A549 (cell line): ENCODE measurements at regions not wholly inside any gene's neighbourhood (a gene's known extent, or its start where the extent isn't known, plus 50 kb on each side); places are given as distances from the start of the nearest gene placed in this dataset.
A peak's percentile ranks its signal among the peaks of the same experiment; 100 is the strongest.

Source experiments
- CEBPB ChIP-seq, 2 experiments: fragments of >200 bp in 1 of 2; sonication (Bioruptor Twin) in 1 of 2; formaldehyde crosslinking in 1 of 2; IDR thresholded peaks; 2 replicates each; pipeline ENCODE4 v1.6.1; 2012 to 2016
- CHD4 ChIP-seq: fragments of 200-600 bp; sonication (generic); IDR thresholded peaks from 2 replicates; pipeline ENCODE4 v1.6.1; 2016; ENCODE audit warnings: antibody characterized with exemption, mild to moderate bottlenecking, borderline replicate concordance
- EP300 ChIP-seq, 2 experiments: fragments of >200 bp; sonication (Bioruptor Twin); formaldehyde crosslinking; IDR thresholded peaks; 2 replicates in 1 of 2; 3 replicates in 1 of 2; pipeline ENCODE4 v1.6.1; 2016 to 2017
- JUN ChIP-seq, 2 experiments: fragments of >200 bp; sonication (Bioruptor Twin); formaldehyde crosslinking; IDR thresholded peaks; 2 replicates in 1 of 2; 3 replicates in 1 of 2; pipeline ENCODE4 v1.6.1; 2016 to 2017
- NR3C1 ChIP-seq: fragments of >200 bp; sonication (Bioruptor Twin); formaldehyde crosslinking; IDR thresholded peaks from 3 replicates; pipeline ENCODE4 v1.6.1; 2017
- PHF8 ChIP-seq: fragments of 200-600 bp; sonication (generic); IDR thresholded peaks from 2 replicates; pipeline ENCODE4 v1.6.1; 2016; ENCODE audit warnings: low read depth, mild to moderate bottlenecking, antibody characterized with exemption, moderate library complexity, borderline replicate concordance
- POLR2A ChIP-seq: IDR thresholded peaks from 2 replicates; pipeline ENCODE4 v1.6.1; 2012; ENCODE audit warnings: mild to moderate bottlenecking, low read length
- POLR2AphosphoS2 ChIP-seq: conservative IDR thresholded peaks from 2 replicates; pipeline ENCODE4 v1.6.1; 2012; ENCODE audit warnings: low read length, improper control_type of control experiment, inconsistent platforms
- TP53 ChIP-seq: fragments of 250-450 bp; sonication (Bioruptor Pico); IDR thresholded peaks from 2 replicates; pipeline ENCODE4 v1.5.0; 2021; ENCODE audit warnings: mild to moderate bottlenecking, moderate library complexity
- TF ChIP-seq, protein P1 (sequence below): IDR thresholded peaks from 2 replicates; pipeline ENCODE4 v1.6.1; 2012
- TF ChIP-seq, protein P2 (sequence below): fragments of >200 bp; sonication (Bioruptor Twin); formaldehyde crosslinking; IDR thresholded peaks from 3 replicates; pipeline ENCODE4 v1.5.1; 2016
- TF ChIP-seq, protein P3 (sequence below): fragments of 150-350 bp; IDR thresholded peaks from 2 replicates; pipeline ENCODE4 v1.6.1; 2014; ENCODE audit warnings: low read depth, mild to moderate bottlenecking, low read length

DNA sequence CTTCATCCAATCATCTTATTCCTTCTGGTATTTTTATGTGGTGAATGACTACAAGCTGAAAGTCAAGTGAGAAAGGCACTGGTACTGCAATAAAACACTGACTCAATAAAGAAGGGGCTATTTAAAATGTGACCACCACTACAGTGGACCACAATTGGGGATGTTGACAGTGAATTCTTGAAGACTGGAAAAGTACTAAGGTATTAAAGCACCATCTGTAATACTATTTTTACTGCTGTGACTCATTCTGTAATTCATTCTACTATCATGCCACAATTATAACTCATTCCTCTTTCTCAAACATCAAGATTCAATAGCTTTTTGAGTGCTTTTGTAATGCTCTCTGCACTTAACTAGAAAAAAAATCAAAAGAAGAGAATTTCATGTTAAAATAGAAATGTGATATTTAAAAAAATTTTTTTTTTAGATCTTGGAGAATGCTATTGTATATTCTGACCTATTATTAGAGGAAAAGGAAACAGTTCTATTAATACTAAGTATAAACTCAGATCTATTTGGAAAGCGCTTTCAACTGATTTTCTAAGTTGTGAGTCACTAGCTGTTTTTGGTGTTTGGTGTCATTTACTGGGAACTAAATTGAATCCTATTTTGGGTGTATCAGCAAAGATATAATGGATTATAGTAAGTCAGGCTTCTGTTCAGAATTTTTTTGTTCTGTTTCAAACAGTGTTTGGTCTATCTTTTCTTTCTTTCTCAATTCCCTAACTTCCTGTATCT lies 104.7 kb upstream of the TMEM170B start:
- TF ChIP-seq, protein P1, sequence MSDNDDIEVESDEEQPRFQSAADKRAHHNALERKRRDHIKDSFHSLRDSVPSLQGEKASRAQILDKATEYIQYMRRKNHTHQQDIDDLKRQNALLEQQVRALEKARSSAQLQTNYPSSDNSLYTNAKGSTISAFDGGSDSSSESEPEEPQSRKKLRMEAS = no peak
- TF ChIP-seq, protein P2, sequence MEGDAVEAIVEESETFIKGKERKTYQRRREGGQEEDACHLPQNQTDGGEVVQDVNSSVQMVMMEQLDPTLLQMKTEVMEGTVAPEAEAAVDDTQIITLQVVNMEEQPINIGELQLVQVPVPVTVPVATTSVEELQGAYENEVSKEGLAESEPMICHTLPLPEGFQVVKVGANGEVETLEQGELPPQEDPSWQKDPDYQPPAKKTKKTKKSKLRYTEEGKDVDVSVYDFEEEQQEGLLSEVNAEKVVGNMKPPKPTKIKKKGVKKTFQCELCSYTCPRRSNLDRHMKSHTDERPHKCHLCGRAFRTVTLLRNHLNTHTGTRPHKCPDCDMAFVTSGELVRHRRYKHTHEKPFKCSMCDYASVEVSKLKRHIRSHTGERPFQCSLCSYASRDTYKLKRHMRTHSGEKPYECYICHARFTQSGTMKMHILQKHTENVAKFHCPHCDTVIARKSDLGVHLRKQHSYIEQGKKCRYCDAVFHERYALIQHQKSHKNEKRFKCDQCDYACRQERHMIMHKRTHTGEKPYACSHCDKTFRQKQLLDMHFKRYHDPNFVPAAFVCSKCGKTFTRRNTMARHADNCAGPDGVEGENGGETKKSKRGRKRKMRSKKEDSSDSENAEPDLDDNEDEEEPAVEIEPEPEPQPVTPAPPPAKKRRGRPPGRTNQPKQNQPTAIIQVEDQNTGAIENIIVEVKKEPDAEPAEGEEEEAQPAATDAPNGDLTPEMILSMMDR = no peak
- no peak for TF ChIP-seq CHD4
- TF ChIP-seq EP300 (IDR thresholded peaks at IDR 0.05) = 0 out of 5 replicates have a peak, but pooled peaks of 1 of the 2 experiments have one; percentile 23
- no peak for TF ChIP-seq TP53
- peak in 1 of 2 experiments; percentile 24; a peak in 2 of 4 replicates for TF ChIP-seq CEBPB (IDR thresholded peaks at IDR 0.05)
- no peak for TF ChIP-seq PHF8
- TF ChIP-seq POLR2AphosphoS2 = no peak
- TF ChIP-seq, protein P3, sequence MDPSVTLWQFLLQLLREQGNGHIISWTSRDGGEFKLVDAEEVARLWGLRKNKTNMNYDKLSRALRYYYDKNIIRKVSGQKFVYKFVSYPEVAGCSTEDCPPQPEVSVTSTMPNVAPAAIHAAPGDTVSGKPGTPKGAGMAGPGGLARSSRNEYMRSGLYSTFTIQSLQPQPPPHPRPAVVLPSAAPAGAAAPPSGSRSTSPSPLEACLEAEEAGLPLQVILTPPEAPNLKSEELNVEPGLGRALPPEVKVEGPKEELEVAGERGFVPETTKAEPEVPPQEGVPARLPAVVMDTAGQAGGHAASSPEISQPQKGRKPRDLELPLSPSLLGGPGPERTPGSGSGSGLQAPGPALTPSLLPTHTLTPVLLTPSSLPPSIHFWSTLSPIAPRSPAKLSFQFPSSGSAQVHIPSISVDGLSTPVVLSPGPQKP = no peak
- TF ChIP-seq JUN (IDR thresholded peaks at IDR 0.05) = no peak
- no peak for TF ChIP-seq POLR2A
- no peak for TF ChIP-seq NR3C1
